ENCODE measurements at regions not wholly inside any gene's neighbourhood (a gene's known extent, or its start where the extent isn't known, plus 50 kb on each side); places are given as distances from the start of the nearest gene placed in this dataset.
"Not testable (repeated sequence)": the region's sequence is repeated elsewhere in the genome, so short reads cannot be mapped to it uniquely, and the experiment has no call there.

- Mint-ChIP-seq H3K36me3 (ENCODE audit: low read depth) (peaks cover 25% of the 10 kb centered on the region), H3K27me3 (no peaks in the 10 kb centered on the region), H3K4me3 (no peak overlapping the region), H3K27ac (peak overlapping the region; percentile 69), H3K4me1 (peaks cover 51% of the 10 kb centered on the region), H3K9me3 (no peaks in the 10 kb centered on the region)
- ChIA-PET POLR2A (no interaction called here), CTCF (no interaction called here)
- peak; percentile 75 for DNase-seq
Observed at GRCh38 chrY:7310482-7311269, 399.1 kb upstream of the AMELY start.

DNA sequence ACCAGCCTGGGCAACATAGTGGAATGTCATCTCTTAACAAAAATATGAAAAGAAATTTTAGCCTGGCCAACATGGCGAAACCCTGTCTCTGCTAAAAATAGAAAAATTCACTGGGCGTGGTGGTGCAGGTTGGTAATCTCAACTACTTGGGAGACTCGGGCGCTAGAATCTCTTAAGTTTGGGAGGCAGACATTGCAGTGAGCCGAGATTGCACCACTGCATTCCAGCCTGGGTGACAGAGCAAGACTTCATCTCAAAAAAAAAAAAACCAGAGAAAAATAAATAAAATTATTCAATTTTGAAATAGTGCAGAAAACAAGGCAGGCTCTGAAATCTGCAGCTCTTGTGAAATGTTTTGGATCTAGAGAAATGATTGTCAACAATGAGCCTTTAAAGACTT, 397.3 kb upstream of the AMELY start:
- no peak for DNase-seq
- Mint-ChIP-seq H3K4me1 (peaks cover 49% of the 10 kb centered on the region), H3K27me3 (no peaks in the 10 kb centered on the region), H3K9me3 (no peaks in the 10 kb centered on the region), H3K4me3 (no peak overlapping the region), H3K36me3 (ENCODE audit: low read depth) (peaks cover 32% of the 10 kb centered on the region), H3K27ac (no peak overlapping the region)
- POLR2A ChIA-PET, result no interaction called here
- CTCF ChIA-PET, result no interaction called here

DNA sequence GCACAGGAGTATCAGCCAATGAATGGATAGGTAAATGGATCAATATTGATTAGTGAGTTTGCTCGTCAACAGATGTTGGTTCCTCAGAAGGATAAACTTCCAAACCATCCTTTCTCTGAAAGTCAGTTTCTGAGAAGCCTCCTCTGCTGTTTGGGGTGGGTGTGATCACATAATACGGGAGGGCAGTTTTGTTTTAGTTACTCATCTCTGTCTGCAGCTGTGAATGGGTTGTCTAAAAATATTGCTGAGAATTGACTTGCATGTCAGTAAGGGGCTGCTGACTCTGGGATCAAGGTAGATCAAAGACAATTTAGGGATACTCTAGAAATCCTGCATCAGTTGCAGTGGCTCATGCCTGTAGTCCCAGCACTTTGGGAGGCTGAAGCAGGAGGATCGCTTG, 390.8 kb upstream of the AMELY start:
- DNase-seq, result no peak
- ChIA-PET CTCF (no interaction called here), POLR2A (no interaction called here)
- Mint-ChIP-seq H3K27me3 (no peaks in the 10 kb centered on the region), H3K27ac (peak overlapping the region; percentile 79), H3K36me3 (ENCODE audit: low read depth) (peaks cover 44% of the 10 kb centered on the region), H3K4me1 (peaks cover 55% of the 10 kb centered on the region), H3K4me3 (no peak overlapping the region), H3K9me3 (no peaks in the 10 kb centered on the region)

DNA sequence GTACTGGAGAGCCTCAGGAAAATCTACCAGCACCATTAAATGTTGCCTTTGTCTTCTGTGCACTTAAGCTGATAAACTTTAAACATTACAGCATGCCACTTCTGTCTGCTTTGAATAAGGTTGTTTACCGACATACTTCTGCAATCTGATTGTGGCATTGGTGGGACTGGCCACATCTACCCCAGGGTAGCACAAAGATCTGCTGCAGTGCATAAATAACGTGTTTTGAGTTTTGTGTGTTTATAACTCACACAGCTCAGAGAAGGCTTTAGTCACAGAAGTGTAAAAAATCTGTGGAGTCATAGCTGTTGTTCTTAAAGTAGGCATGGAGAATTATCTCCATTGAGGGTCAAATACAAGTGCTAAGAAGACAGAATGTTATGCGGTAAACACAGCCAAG, 388.4 kb upstream of the AMELY start:
- Mint-ChIP-seq H3K36me3 (ENCODE audit: low read depth) (peaks cover 44% of the 10 kb centered on the region), H3K4me3 (no peak overlapping the region), H3K27me3 (no peaks in the 10 kb centered on the region), H3K4me1 (peaks cover 57% of the 10 kb centered on the region), H3K27ac (peak overlapping the region; percentile 84), H3K9me3 (no peaks in the 10 kb centered on the region)
- POLR2A ChIA-PET, result no interaction called here
- no peak for DNase-seq
- CTCF ChIA-PET, result no interaction called here

GRCh38 chrY:7292113-7292512, 380.6 kb upstream of the AMELY start:
- CTCF ChIA-PET, result no interaction called here
- DNase-seq, result no peak
- POLR2A ChIA-PET, result interaction anchor here (0.7 kb wide), 1 partner anchor 45 kb away, joined by 6 read pairs; no protein-coding TSS in a partner anchor
- Mint-ChIP-seq H3K36me3 (ENCODE audit: low read depth) (peaks cover 33% of the 10 kb centered on the region), H3K9me3 (no peaks in the 10 kb centered on the region), H3K27ac (peak overlapping the region; percentile 96), H3K4me3 (no peak overlapping the region), H3K4me1 (peaks cover 61% of the 10 kb centered on the region), H3K27me3 (no peaks in the 10 kb centered on the region)

- peak; percentile 23 for DNase-seq
- H3K36me3 Mint-ChIP-seq (ENCODE audit: low read depth), result peaks cover 37% of the 10 kb centered on the region
- no peaks in the 10 kb centered on the region for H3K9me3 Mint-ChIP-seq
- H3K27ac Mint-ChIP-seq, result peak overlapping the region; percentile 96
- H3K4me1 Mint-ChIP-seq, result peaks cover 66% of the 10 kb centered on the region
- CTCF ChIA-PET, result no interaction called here
- H3K27me3 Mint-ChIP-seq, result no peaks in the 10 kb centered on the region
- POLR2A ChIA-PET, result no interaction called here
- peak overlapping the region; percentile 72 for H3K4me3 Mint-ChIP-seq
Observed at GRCh38 chrY:7289889-7290833, 378.6 kb upstream of the AMELY start.

- CTCF ChIA-PET, result no interaction called here
- H3K27me3 Mint-ChIP-seq, result no peaks in the 10 kb centered on the region
- no peaks in the 10 kb centered on the region for H3K9me3 Mint-ChIP-seq
- no peak for DNase-seq
- peaks cover 70% of the 10 kb centered on the region for H3K4me1 Mint-ChIP-seq
- H3K4me3 Mint-ChIP-seq, result no peak overlapping the region
- POLR2A ChIA-PET, result no interaction called here
- H3K36me3 Mint-ChIP-seq (ENCODE audit: low read depth), result peaks cover 45% of the 10 kb centered on the region
- peak overlapping the region; percentile 86 for H3K27ac Mint-ChIP-seq
Observed at GRCh38 chrY:7288611-7289010, 377.1 kb upstream of the AMELY start.

DNA sequence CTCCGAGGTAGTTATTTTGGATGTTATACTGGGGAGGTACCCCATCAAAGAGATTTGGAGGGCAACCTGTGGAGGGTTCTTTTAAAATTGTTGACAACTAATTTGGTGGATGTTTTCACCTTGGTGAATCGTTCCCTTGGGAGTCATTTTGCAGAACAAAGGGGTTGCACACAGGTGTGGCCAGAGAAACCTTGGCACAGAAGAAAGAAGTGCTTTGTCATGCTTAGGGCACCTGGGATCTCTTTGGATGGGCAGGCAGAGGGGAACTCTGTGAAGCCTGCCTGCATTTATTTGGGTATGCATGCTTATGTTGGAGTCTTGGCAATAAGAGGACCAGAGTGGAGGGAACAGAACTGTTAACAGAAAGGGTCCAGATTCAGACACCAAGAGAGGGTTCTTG, 376.4 kb upstream of the AMELY start:
- DNase-seq, H3K9me3 Mint-ChIP-seq, H3K27me3 Mint-ChIP-seq, H3K4me3 Mint-ChIP-seq, CTCF ChIA-PET, POLR2A ChIA-PET: not testable (repeated sequence)
- Mint-ChIP-seq H3K27ac (peak overlapping the region; percentile 52), H3K4me1 (peaks cover 74% of the 10 kb centered on the region), H3K36me3 (ENCODE audit: low read depth) (peaks cover 47% of the 10 kb centered on the region)

GRCh38 chrY:7285388-7285787, 373.8 kb upstream of the AMELY start:
- ChIA-PET POLR2A (no interaction called here), CTCF (no interaction called here)
- Mint-ChIP-seq H3K27me3 (no peaks in the 10 kb centered on the region), H3K36me3 (ENCODE audit: low read depth) (peaks cover 48% of the 10 kb centered on the region), H3K4me3 (no peak overlapping the region), H3K9me3 (no peaks in the 10 kb centered on the region), H3K27ac (peak overlapping the region; percentile 36), H3K4me1 (peaks cover 70% of the 10 kb centered on the region)
- no peak for DNase-seq

GRCh38 chrY:7283001-7283400, 371.4 kb upstream of the AMELY start:
- H3K9me3 Mint-ChIP-seq, result no peaks in the 10 kb centered on the region
- H3K27me3 Mint-ChIP-seq, result no peaks in the 10 kb centered on the region
- DNase-seq, result no peak
- peak overlapping the region; percentile 60 for H3K4me3 Mint-ChIP-seq
- H3K4me1 Mint-ChIP-seq, result peaks cover 71% of the 10 kb centered on the region
- ChIA-PET CTCF (no interaction called here), POLR2A (no interaction called here)
- H3K27ac Mint-ChIP-seq, result peak overlapping the region; percentile 85
- H3K36me3 Mint-ChIP-seq (ENCODE audit: low read depth), result peaks cover 54% of the 10 kb centered on the region

- H3K9me3 Mint-ChIP-seq, H3K27me3 Mint-ChIP-seq, CTCF ChIA-PET, POLR2A ChIA-PET: not testable (repeated sequence)
- Mint-ChIP-seq H3K27ac (peak overlapping the region; percentile 87), H3K4me1 (peaks cover 63% of the 10 kb centered on the region), H3K4me3 (peak overlapping the region; percentile 72), H3K36me3 (ENCODE audit: low read depth) (peaks cover 50% of the 10 kb centered on the region)
- DNase-seq, result peak; percentile 26
Observed at GRCh38 chrY:7280151-7280740, 368.7 kb upstream of the AMELY start.

DNA sequence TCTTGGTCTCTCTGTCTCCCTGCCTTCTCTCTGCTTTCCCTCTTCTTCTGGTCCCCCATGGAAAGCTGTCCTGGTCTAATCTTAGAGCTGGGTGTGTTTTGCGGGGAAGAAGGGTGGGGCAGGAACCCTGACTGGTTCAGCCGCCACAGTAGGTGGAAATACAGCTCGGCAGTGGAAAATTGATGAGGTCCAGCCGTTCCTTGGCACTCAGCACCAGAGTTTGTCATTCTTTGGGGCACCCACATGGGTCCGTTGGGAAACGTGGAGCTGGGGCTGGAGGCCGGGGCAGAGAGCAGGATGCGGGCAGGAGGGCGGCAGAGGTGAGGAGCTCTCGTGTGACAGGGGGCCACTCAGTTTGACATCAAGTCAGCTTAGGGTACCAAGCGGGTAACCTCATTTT, 364.2 kb upstream of the AMELY start:
- POLR2A ChIA-PET, result no interaction called here
- CTCF ChIA-PET, result no interaction called here
- DNase-seq, result peak; percentile 16

GRCh38 chrY:7275014-7275413, 363.5 kb upstream of the AMELY start:
- Mint-ChIP-seq H3K27me3 (no peaks in the 10 kb centered on the region), H3K4me3 (peak overlapping the region; percentile 97), H3K4me1 (peaks cover 39% of the 10 kb centered on the region), H3K27ac (peak overlapping the region; percentile 92), H3K9me3 (no peaks in the 10 kb centered on the region), H3K36me3 (ENCODE audit: low read depth) (peaks cover 32% of the 10 kb centered on the region)
- POLR2A ChIA-PET, result no interaction called here
- no peak for DNase-seq
- CTCF ChIA-PET, result no interaction called here

More for the DNA sequence above, 364.2 kb upstream of the AMELY start:
- Mint-ChIP-seq H3K4me1 (peaks cover 42% of the 10 kb centered on the region), H3K27ac (peak overlapping the region; percentile 92), H3K9me3 (no peaks in the 10 kb centered on the region), H3K4me3 (peak overlapping the region; percentile 97), H3K36me3 (ENCODE audit: low read depth) (peaks cover 33% of the 10 kb centered on the region), H3K27me3 (no peaks in the 10 kb centered on the region)

All from activated CD4-positive, alpha-beta T cell treated with anti-CD3 and anti-CD28 coated beads, Interleukin-2, amount 10 ng/mL, durations not matched to agents 7 days and 5 days (primary cell).